ENCODE measurements at regions not wholly inside any gene's neighbourhood (a gene's known extent, or its start where the extent isn't known, plus 50 kb on each side); places are given as distances from the start of the nearest gene placed in this dataset.

DNA sequence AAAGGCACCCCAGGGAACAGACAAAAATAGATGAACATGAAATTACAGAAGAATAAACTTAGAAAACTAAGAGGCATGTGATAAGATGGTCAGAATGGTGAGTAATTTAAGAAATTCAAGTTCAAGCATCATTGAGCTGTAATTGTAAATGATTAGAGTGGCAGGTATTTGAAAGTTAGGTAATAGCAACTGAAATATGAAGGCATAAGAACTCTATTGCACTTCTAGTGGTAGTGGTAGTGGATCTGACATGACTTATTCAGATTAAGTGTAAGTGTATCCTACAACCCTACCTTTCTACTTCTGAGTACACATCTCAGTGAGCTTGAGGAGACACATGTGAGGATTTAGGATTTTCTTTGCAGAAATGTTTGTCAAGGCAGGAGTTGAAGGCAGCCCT lies 192.9 kb upstream of the RIOK2 start:
- Histone ChIP-seq H2BK5ac (ENCODE audit: low read depth, low read length, poor library complexity, severe bottlenecking) (no peak overlapping the region), H3K9ac (ENCODE audit: low read depth, low read length) (no peak overlapping the region), H4K8ac (ENCODE audit: low read depth in 2 of 2, low read length in 2 of 2) (no peak overlapping the region), H4K20me1 (ENCODE audit: insufficient read depth, low read length) (no peaks in the 10 kb centered on the region), H4K5ac (ENCODE audit: low read depth, low read length) (no peak overlapping the region), H2AK9ac (replicated peaks; ENCODE audit: low read depth, low read length, poor library complexity) (no peak overlapping the region), H3K23ac (ENCODE audit: low read depth, low read length) (no peak overlapping the region), H4K91ac (ENCODE audit: insufficient read depth, low read depth, low read length) (no peak overlapping the region), H2BK15ac (ENCODE audit: low read depth, low read length) (no peak overlapping the region), H3K27me3 (ENCODE audit: control insufficient read depth, insufficient read depth, low read length) (no peaks in the 10 kb centered on the region), H2AK5ac (ENCODE audit: low read depth, low read length) (no peak overlapping the region), H3K56ac (ENCODE audit: extremely low read depth, insufficient read depth, low read length) (no peak overlapping the region), H2AFZ (replicated peaks; ENCODE audit: low read length, poor library complexity) (no peak overlapping the region), H3K4me3 (ENCODE audit: insufficient read depth, low read depth, low read length) (no peak overlapping the region), H3K9me1 (ENCODE audit: insufficient read depth, low read length) (no peaks in the 10 kb centered on the region), H2BK120ac (ENCODE audit: low read depth, low read length) (no peak overlapping the region), H3K36me3 (ENCODE audit: control insufficient read depth, insufficient read depth, low read length) (no peaks in the 10 kb centered on the region), H3K79me1 (ENCODE audit: low read depth in 1 of 2, low read length in 2 of 2) (no peaks in the 10 kb centered on the region), H3K4me1 (ENCODE audit: control insufficient read depth, insufficient read depth, low read length) (no peaks in the 10 kb centered on the region), H3K4me2 (ENCODE audit: low read depth, low read length) (no peak overlapping the region), H3K14ac (replicated peaks; ENCODE audit: low read depth, low read length) (no peak overlapping the region), H3K27ac (ENCODE audit: insufficient read depth, low read length) (no peak overlapping the region), H2BK20ac (ENCODE audit: low read depth, low read length) (no peak overlapping the region), H3K9me3 (ENCODE audit: control insufficient read depth, insufficient read depth, low read length) (no peaks in the 10 kb centered on the region), H3K4ac (ENCODE audit: low read depth, low read length) (no peak overlapping the region), H3K18ac (ENCODE audit: low read depth, low read length) (no peak overlapping the region)
- dilution Hi-C loops (cut with HindIII; ENCODE audit: low sequenced_read_pairs, unreplicated experiment): no loop called here
- BruUV-seq (replicated peaks): no TSS peak
- ChIA-PET CTCF (no interaction called here), POLR2A (ENCODE audit: unreplicated experiment) (interaction anchor here (0.6 kb wide), 1 partner anchor 1397 kb away, joined by 7 read pairs; no protein-coding TSS in a partner anchor)
- TF ChIP-seq SMC3 (IDR thresholded peaks at IDR 0.05; ENCODE audit: low read depth, low read length) (no peak), POLR2A (IDR thresholded peaks at IDR 0.05; ENCODE audit: low read depth, low read length) (no peak), CEBPB (IDR thresholded peaks at IDR 0.05; ENCODE audit: low read depth, low read length) (no peak), RAD21 (IDR thresholded peaks at IDR 0.05; ENCODE audit: low read length) (no peak), BHLHE40 (IDR thresholded peaks at IDR 0.05; ENCODE audit: low read depth, low read length) (no peak), MAFK (IDR thresholded peaks at IDR 0.05; ENCODE audit: low read depth, low read length) (no peak), RFX5 (IDR thresholded peaks at IDR 0.05; ENCODE audit: low read depth, low read length) (no peak), MAZ (IDR thresholded peaks at IDR 0.05; ENCODE audit: borderline replicate concordance, low read depth, low read length) (no peak), NFE2L2 (IDR thresholded peaks at IDR 0.05; ENCODE audit: low read depth, low read length) (no peak), MXI1 (IDR thresholded peaks at IDR 0.05; ENCODE audit: borderline replicate concordance, low read depth, low read length) (no peak), RCOR1 (IDR thresholded peaks at IDR 0.05; ENCODE audit: insufficient replicate concordance, low read length) (no peak), CHD1 (IDR thresholded peaks at IDR 0.05; ENCODE audit: low read depth, low read length) (no peak)
- TF ChIP-seq, protein P1, sequence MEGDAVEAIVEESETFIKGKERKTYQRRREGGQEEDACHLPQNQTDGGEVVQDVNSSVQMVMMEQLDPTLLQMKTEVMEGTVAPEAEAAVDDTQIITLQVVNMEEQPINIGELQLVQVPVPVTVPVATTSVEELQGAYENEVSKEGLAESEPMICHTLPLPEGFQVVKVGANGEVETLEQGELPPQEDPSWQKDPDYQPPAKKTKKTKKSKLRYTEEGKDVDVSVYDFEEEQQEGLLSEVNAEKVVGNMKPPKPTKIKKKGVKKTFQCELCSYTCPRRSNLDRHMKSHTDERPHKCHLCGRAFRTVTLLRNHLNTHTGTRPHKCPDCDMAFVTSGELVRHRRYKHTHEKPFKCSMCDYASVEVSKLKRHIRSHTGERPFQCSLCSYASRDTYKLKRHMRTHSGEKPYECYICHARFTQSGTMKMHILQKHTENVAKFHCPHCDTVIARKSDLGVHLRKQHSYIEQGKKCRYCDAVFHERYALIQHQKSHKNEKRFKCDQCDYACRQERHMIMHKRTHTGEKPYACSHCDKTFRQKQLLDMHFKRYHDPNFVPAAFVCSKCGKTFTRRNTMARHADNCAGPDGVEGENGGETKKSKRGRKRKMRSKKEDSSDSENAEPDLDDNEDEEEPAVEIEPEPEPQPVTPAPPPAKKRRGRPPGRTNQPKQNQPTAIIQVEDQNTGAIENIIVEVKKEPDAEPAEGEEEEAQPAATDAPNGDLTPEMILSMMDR (conservative IDR thresholded peaks at IDR 0.05; ENCODE audit: low read depth, low read length): no peak
- TF ChIP-seq, protein P2, sequence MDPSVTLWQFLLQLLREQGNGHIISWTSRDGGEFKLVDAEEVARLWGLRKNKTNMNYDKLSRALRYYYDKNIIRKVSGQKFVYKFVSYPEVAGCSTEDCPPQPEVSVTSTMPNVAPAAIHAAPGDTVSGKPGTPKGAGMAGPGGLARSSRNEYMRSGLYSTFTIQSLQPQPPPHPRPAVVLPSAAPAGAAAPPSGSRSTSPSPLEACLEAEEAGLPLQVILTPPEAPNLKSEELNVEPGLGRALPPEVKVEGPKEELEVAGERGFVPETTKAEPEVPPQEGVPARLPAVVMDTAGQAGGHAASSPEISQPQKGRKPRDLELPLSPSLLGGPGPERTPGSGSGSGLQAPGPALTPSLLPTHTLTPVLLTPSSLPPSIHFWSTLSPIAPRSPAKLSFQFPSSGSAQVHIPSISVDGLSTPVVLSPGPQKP (IDR thresholded peaks at IDR 0.05; ENCODE audit: borderline replicate concordance, low read depth, low read length): no peak
- TF ChIP-seq, protein P3, sequence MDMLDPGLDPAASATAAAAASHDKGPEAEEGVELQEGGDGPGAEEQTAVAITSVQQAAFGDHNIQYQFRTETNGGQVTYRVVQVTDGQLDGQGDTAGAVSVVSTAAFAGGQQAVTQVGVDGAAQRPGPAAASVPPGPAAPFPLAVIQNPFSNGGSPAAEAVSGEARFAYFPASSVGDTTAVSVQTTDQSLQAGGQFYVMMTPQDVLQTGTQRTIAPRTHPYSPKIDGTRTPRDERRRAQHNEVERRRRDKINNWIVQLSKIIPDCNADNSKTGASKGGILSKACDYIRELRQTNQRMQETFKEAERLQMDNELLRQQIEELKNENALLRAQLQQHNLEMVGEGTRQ (IDR thresholded peaks at IDR 0.05; ENCODE audit: low read depth, low read length): no peak
- no peak for ATAC-seq (ENCODE audit: low read depth)
- DNase-seq: no peak
- intact Hi-C loops (cut with micrococcal nuclease): loop anchor here (10.0 kb wide), 1 partner anchor 599 kb away; no protein-coding TSS in a partner anchor
- in situ Hi-C loops (cut with MboI; ENCODE audit: low sequenced_read_pairs): no loop called here
